ENCODE measurements at regions not wholly inside any gene's neighbourhood (a gene's known extent, or its start where the extent isn't known, plus 50 kb on each side); places are given as distances from the start of the nearest gene placed in this dataset.
"Not testable (repeated sequence)": the region's sequence is repeated elsewhere in the genome, so short reads cannot be mapped to it uniquely, and the experiment has no call there.

GRCh38 chr3:72065872-72066641 is 281.1 kb upstream of the PROK2 start:
- Histone ChIP-seq H2AFZ (ENCODE audit: low read depth, low read length) (no peak overlapping the region), H3K36me3 (ENCODE audit: insufficient read depth, low read length) (no peaks in the 10 kb centered on the region), H3K4me3 (ENCODE audit: low read length) (no peak overlapping the region), H3K9me3 (ENCODE audit: low read length) (no peaks in the 10 kb centered on the region), H3K4me1 (ENCODE audit: insufficient read depth, low read length) (no peaks in the 10 kb centered on the region), H3K27me3 (ENCODE audit: insufficient read depth, low read length) (no peaks in the 10 kb centered on the region)

DNA sequence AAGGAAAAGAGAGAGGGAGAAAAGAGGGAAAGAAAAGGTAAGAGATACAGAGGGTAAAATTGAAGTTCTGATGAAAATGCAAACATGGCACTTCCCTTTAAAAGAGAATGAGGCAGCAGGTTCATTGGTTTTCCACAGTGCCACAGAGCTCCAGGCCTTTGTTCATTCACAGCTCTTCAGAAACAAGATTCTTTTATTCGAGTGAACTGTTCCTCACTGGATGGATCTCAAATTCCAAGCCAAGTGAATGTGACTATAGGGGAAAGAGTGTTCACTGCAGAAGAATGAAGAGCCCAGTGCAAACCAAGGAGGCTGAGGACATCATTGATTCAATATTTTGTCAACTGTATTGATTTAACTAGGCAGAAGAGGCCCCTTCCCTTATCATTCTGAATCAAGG is 280.3 kb upstream of the PROK2 start:
- Histone ChIP-seq H3K36me3 (ENCODE audit: insufficient read depth, low read length) (no peaks in the 10 kb centered on the region), H3K4me3 (ENCODE audit: low read length) (no peak overlapping the region), H3K27me3 (ENCODE audit: insufficient read depth, low read length) (no peaks in the 10 kb centered on the region), H2AFZ (ENCODE audit: low read depth, low read length) (no peak overlapping the region), H3K9me3 (ENCODE audit: low read length) (no peaks in the 10 kb centered on the region), H3K4me1 (ENCODE audit: insufficient read depth, low read length) (no peaks in the 10 kb centered on the region)

DNA sequence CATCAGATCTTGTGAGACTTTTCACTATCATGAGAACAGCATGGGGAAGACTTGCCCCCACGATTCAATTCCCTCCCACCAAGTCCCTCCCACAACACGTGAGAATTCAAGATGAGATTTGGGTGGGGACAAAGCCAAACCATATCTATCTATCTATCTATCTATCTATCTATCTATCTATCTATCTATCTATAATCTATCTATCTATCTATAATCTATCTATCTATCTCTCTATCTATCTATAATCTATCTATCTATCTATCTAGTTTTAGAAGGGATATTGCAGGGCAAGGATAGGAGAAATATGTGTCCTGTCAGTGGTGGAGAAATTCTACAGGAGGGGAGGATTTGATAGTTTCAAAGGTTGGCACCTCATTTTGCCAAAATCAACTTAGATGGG is 279.8 kb upstream of the PROK2 start:
- H2AFZ ChIP-seq (ENCODE audit: low read depth, low read length); H3K27me3 ChIP-seq (ENCODE audit: insufficient read depth, low read length); H3K4me1 ChIP-seq (ENCODE audit: insufficient read depth, low read length); H3K4me3 ChIP-seq (ENCODE audit: low read length); H3K9me3 ChIP-seq (ENCODE audit: low read length); H3K36me3 ChIP-seq (ENCODE audit: insufficient read depth, low read length): not testable (repeated sequence)

DNA sequence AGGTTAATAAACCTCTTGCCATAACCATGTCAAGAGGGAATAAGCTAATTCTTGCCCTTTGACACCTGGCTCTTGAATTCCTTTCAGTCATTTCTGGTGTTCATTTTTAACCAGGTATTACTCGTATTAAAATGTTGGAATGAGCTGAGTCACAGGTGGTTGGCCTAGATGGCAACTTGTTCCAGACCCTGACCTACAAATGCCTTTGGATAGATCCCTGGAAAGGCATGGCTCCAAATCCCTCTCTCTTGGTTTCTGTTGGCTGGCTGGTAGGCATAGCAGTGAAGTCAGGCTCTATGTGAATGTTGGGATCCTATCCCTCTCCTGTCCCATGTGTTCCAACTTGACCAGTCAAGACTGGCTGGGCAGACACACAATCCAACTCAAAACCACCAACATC is 277.1 kb upstream of the PROK2 start:
- no peaks in the 10 kb centered on the region for H3K36me3 ChIP-seq (ENCODE audit: insufficient read depth, low read length)
- H3K27me3 ChIP-seq (ENCODE audit: insufficient read depth, low read length) = no peaks in the 10 kb centered on the region
- no peak overlapping the region for H3K4me3 ChIP-seq (ENCODE audit: low read length)
- no peak overlapping the region for H2AFZ ChIP-seq (ENCODE audit: low read depth, low read length)
- H3K4me1 ChIP-seq (ENCODE audit: insufficient read depth, low read length) = no peaks in the 10 kb centered on the region
- no peaks in the 10 kb centered on the region for H3K9me3 ChIP-seq (ENCODE audit: low read length)

DNA sequence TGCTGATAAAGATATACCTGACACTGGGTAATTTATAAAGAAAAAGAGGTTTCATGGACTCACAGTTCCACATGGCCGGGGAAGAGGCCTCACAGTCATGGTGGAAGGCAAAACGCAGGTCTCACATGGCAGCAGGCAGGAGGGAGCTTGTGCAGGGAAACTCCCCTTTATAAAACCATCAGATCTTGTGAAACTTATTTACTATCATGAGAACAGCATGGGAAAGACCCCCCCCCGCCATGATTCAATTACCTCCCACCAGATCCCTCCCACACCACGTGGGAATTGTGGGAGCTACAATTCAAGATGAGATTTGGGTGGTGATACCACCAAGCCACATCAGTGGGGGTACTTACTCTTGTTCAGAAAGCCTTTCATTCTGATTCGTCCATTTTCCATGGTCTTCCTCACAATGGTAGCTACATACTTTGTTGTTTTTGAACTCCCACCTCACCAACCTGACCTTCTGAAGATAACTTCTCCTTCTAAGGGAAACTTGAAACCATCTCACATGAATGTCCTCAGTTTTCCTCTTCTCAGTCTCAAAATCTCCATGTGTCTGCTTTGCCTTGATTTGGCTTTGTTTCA is 275.6 kb upstream of the PROK2 start:
- H3K9me3 ChIP-seq (ENCODE audit: low read length) = no peaks in the 10 kb centered on the region
- no peaks in the 10 kb centered on the region for H3K4me1 ChIP-seq (ENCODE audit: insufficient read depth, low read length)
- no peaks in the 10 kb centered on the region for H3K36me3 ChIP-seq (ENCODE audit: insufficient read depth, low read length)
- H3K4me3 ChIP-seq (ENCODE audit: low read length) = no peak overlapping the region
- no peak overlapping the region for H2AFZ ChIP-seq (ENCODE audit: low read depth, low read length)
- H3K27me3 ChIP-seq (ENCODE audit: insufficient read depth, low read length) = no peaks in the 10 kb centered on the region

DNA sequence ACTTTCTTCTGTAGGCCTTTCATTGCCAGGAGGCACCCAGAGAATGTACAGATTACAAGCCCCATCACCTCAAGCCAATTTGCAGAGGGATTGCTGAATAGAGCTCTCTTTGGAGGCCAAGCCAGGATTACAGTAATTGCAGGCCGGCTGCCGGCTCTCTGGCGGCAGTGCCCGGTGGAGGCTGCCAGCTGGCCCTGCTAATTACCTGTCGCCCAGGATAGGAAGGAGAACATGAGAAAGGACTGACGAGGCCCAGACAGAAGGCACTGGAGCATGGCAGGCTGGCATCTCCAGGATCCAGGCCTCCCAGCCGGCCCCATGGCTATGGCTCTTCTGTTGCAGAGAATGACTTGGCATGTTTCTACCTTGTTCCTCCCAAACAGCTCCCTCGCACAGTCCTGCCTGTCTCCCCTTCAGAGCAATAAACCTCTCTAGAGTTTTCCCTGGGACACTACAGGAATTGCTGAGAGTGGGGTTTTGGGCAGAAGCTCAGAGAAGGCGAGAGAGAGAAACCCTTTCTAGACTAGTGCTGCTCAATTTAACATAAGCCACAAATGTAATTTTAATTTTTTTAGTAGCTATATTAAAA is 273.6 kb upstream of the PROK2 start:
- H3K27me3 ChIP-seq (ENCODE audit: insufficient read depth, low read length) = no peaks in the 10 kb centered on the region
- H3K36me3 ChIP-seq (ENCODE audit: insufficient read depth, low read length) = no peaks in the 10 kb centered on the region
- no peak overlapping the region for H2AFZ ChIP-seq (ENCODE audit: low read depth, low read length)
- no peaks in the 10 kb centered on the region for H3K4me1 ChIP-seq (ENCODE audit: insufficient read depth, low read length)
- H3K4me3 ChIP-seq (ENCODE audit: low read length) = no peak overlapping the region
- H3K9me3 ChIP-seq (ENCODE audit: low read length) = no peaks in the 10 kb centered on the region

GRCh38 chr3:72055436-72055835 is 270.5 kb upstream of the PROK2 start:
- no peak overlapping the region for H2AFZ ChIP-seq (ENCODE audit: low read depth, low read length)
- no peaks in the 10 kb centered on the region for H3K27me3 ChIP-seq (ENCODE audit: insufficient read depth, low read length)
- H3K9me3 ChIP-seq (ENCODE audit: low read length) = no peaks in the 10 kb centered on the region
- H3K4me1 ChIP-seq (ENCODE audit: insufficient read depth, low read length) = no peaks in the 10 kb centered on the region
- H3K4me3 ChIP-seq (ENCODE audit: low read length) = no peak overlapping the region
- H3K36me3 ChIP-seq (ENCODE audit: insufficient read depth, low read length) = no peaks in the 10 kb centered on the region

DNA sequence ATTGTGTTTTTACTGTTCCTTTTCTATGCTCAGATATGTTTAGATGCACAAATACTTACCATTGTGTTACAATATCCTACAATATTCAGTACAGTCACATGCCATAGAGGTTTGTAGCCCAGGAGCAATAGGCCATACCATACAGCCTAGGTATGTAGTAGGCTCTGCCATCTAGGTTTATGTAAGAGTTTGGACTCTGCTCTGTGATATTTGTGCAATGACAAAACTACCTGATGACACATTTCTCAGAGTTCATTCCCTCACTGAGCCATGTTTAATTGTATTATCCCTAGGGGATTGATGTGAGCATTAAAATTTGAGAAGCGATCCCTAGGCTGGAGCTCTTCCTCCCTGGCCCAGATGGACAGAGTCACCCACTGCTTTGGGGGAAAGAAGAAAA is 270.0 kb upstream of the PROK2 start:
- no peak overlapping the region for H2AFZ ChIP-seq (ENCODE audit: low read depth, low read length)
- H3K4me3 ChIP-seq (ENCODE audit: low read length) = no peak overlapping the region
- no peaks in the 10 kb centered on the region for H3K27me3 ChIP-seq (ENCODE audit: insufficient read depth, low read length)
- no peaks in the 10 kb centered on the region for H3K9me3 ChIP-seq (ENCODE audit: low read length)
- H3K36me3 ChIP-seq (ENCODE audit: insufficient read depth, low read length) = no peaks in the 10 kb centered on the region
- H3K4me1 ChIP-seq (ENCODE audit: insufficient read depth, low read length) = no peaks in the 10 kb centered on the region

DNA sequence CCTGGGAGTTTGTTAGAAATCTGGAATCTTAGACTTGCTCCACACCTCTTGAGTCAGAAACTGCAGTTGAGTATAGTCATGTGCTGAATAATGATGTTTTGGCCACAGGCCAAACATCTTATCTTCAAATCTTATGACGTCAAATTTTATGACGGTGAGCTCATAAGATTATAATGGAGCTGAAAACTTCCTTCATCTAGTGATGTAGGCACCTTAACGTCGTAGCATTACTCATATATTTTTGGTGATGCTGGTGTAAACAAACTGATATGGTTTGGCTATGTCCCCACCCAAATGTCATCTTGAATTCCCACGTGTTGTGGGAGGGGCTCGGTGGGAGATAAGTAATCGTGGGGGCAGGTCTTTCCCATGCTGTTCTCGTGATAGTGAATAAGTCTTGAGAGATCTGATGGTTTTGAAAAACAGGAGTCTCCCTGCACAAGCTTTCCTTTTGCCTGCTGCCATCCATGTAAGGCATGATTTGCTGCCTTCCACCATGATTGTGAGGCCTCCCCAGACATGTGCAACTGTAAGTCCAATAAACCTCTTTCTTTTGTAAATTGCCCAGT is 268.0 kb upstream of the PROK2 start:
- Histone ChIP-seq H3K36me3 (ENCODE audit: insufficient read depth, low read length) (no peaks in the 10 kb centered on the region), H3K27me3 (ENCODE audit: insufficient read depth, low read length) (no peaks in the 10 kb centered on the region), H3K4me3 (ENCODE audit: low read length) (no peak overlapping the region), H2AFZ (ENCODE audit: low read depth, low read length) (no peak overlapping the region), H3K4me1 (ENCODE audit: insufficient read depth, low read length) (no peaks in the 10 kb centered on the region), H3K9me3 (ENCODE audit: low read length) (no peaks in the 10 kb centered on the region)

GRCh38 chr3:72050771-72051170 is 265.8 kb upstream of the PROK2 start:
- Histone ChIP-seq H3K27me3 (ENCODE audit: insufficient read depth, low read length) (no peaks in the 10 kb centered on the region), H3K4me1 (ENCODE audit: insufficient read depth, low read length) (no peaks in the 10 kb centered on the region), H3K9me3 (ENCODE audit: low read length) (no peaks in the 10 kb centered on the region), H2AFZ (ENCODE audit: low read depth, low read length) (no peak overlapping the region), H3K36me3 (ENCODE audit: insufficient read depth, low read length) (no peaks in the 10 kb centered on the region), H3K4me3 (ENCODE audit: low read length) (no peak overlapping the region)

GRCh38 chr3:72050048-72050632 is 265.2 kb upstream of the PROK2 start:
- no peak overlapping the region for H3K4me3 ChIP-seq (ENCODE audit: low read length)
- no peaks in the 10 kb centered on the region for H3K27me3 ChIP-seq (ENCODE audit: insufficient read depth, low read length)
- no peaks in the 10 kb centered on the region for H3K9me3 ChIP-seq (ENCODE audit: low read length)
- H3K4me1 ChIP-seq (ENCODE audit: insufficient read depth, low read length) = no peaks in the 10 kb centered on the region
- H3K36me3 ChIP-seq (ENCODE audit: insufficient read depth, low read length) = no peaks in the 10 kb centered on the region
- no peak overlapping the region for H2AFZ ChIP-seq (ENCODE audit: low read depth, low read length)

DNA sequence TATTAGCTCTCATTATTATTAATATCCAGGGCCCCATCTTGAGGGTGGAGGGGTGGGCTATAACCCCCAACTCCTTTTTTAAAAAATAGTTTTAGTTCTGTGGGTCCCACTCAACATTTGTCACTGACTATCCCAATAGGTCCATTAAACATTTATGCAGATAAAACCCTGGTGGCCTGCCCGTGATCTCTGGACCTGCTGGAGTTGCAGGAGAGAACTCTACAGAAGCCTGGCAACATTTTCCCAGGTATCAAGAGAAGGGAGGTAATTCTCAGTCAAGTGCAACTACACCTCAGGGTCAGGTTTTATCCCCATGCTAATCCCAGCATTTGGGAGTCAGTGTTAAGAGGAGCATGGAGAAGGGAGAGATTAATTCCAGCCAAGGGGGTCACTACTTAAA is 264.4 kb upstream of the PROK2 start:
- H2AFZ ChIP-seq (ENCODE audit: low read depth, low read length) = no peak overlapping the region
- H3K4me3 ChIP-seq (ENCODE audit: low read length) = no peak overlapping the region
- no peaks in the 10 kb centered on the region for H3K9me3 ChIP-seq (ENCODE audit: low read length)
- H3K36me3 ChIP-seq (ENCODE audit: insufficient read depth, low read length) = no peaks in the 10 kb centered on the region
- H3K27me3 ChIP-seq (ENCODE audit: insufficient read depth, low read length) = no peaks in the 10 kb centered on the region
- no peaks in the 10 kb centered on the region for H3K4me1 ChIP-seq (ENCODE audit: insufficient read depth, low read length)

GRCh38 chr3:72048873-72049272 is 263.9 kb upstream of the PROK2 start:
- H3K4me1 ChIP-seq (ENCODE audit: insufficient read depth, low read length) = no peaks in the 10 kb centered on the region
- H3K36me3 ChIP-seq (ENCODE audit: insufficient read depth, low read length) = no peaks in the 10 kb centered on the region
- H3K27me3 ChIP-seq (ENCODE audit: insufficient read depth, low read length) = no peaks in the 10 kb centered on the region

More at GRCh38 chr3:72048873-72049272, 263.9 kb upstream of the PROK2 start:
- H3K9me3 ChIP-seq (ENCODE audit: low read length) = no peaks in the 10 kb centered on the region
- H3K4me3 ChIP-seq (ENCODE audit: low read length) = no peak overlapping the region
- H2AFZ ChIP-seq (ENCODE audit: low read depth, low read length) = no peak overlapping the region

Measured in neuron (in vitro differentiated cells).